ENCODE measurements at regions not wholly inside any gene's neighbourhood (a gene's known extent, or its start where the extent isn't known, plus 50 kb on each side); places are given as distances from the start of the nearest gene placed in this dataset.

DNA sequence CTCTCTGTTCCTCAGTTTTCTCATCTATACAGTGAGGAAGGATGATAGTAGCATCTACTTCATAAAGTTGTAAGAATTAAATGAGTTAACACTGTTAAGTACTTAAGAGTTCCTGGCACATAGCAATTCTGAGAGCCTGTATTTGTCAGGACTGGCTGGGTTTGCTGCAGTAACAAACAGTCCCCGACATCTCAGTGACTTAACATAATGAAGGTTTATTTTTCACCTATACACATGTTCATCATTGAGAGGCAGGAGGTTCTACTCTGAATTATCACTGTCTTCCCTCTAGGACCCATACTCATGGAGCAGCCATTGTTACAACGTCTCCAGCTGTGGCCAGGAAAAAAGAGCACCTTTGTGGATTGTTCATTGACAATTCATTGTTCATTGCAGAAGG is 190.6 kb upstream of the PROK2 start:
- ChIA-PET POLR2A (ENCODE audit: unreplicated experiment) (no interaction called here), CTCF (no interaction called here)
- Histone ChIP-seq H4K91ac (ENCODE audit: insufficient read depth, low read depth, low read length) (no peak overlapping the region), H2AK5ac (ENCODE audit: low read depth, low read length) (no peak overlapping the region), H4K8ac (ENCODE audit: low read depth in 2 of 2, low read length in 2 of 2) (no peak overlapping the region), H2BK5ac (ENCODE audit: low read depth, low read length, poor library complexity, severe bottlenecking) (no peak overlapping the region), H2BK15ac (ENCODE audit: low read depth, low read length) (no peak overlapping the region), H3K18ac (ENCODE audit: low read depth, low read length) (no peak overlapping the region), H3K23ac (ENCODE audit: low read depth, low read length) (no peak overlapping the region), H3K4me2 (ENCODE audit: low read depth, low read length) (no peak overlapping the region), H4K20me1 (ENCODE audit: insufficient read depth, low read length) (no peaks in the 10 kb centered on the region), H2AFZ (replicated peaks; ENCODE audit: low read length, poor library complexity) (no peak overlapping the region), H3K27ac (ENCODE audit: insufficient read depth, low read length) (no peak overlapping the region), H3K4ac (ENCODE audit: low read depth, low read length) (no peak overlapping the region), H3K14ac (replicated peaks; ENCODE audit: low read depth, low read length) (no peak overlapping the region), H3K27me3 (ENCODE audit: control insufficient read depth, insufficient read depth, low read length) (peaks cover 16% of the 10 kb centered on the region), H2AK9ac (replicated peaks; ENCODE audit: low read depth, low read length, poor library complexity) (no peak overlapping the region), H4K5ac (ENCODE audit: low read depth, low read length) (no peak overlapping the region), H3K9me3 (ENCODE audit: control insufficient read depth, insufficient read depth, low read length) (peaks cover 2% of the 10 kb centered on the region; the same call in 1 of the 2 replicates), H3K9me1 (ENCODE audit: insufficient read depth, low read length) (no peaks in the 10 kb centered on the region), H3K4me1 (ENCODE audit: control insufficient read depth, insufficient read depth, low read length) (no peaks in the 10 kb centered on the region), H3K9ac (ENCODE audit: low read depth, low read length) (no peak overlapping the region), H3K36me3 (ENCODE audit: control insufficient read depth, insufficient read depth, low read length) (no peaks in the 10 kb centered on the region), H3K56ac (ENCODE audit: extremely low read depth, insufficient read depth, low read length) (no peak overlapping the region), H2BK120ac (ENCODE audit: low read depth, low read length) (no peak overlapping the region), H3K4me3 (ENCODE audit: insufficient read depth, low read depth, low read length) (no peak overlapping the region), H2BK20ac (ENCODE audit: low read depth, low read length) (no peak overlapping the region), H3K79me1 (ENCODE audit: low read depth in 1 of 2, low read length in 2 of 2) (no peaks in the 10 kb centered on the region)
- no CpG with 5 or more reads among the region's 2 CpGs for WGBS, 2 experiments (ENCODE audit: extremely low coverage in 2 of 2, insufficient read length in 1 of 2)
- no TSS peak for BruUV-seq (replicated peaks)
- no peak for DNase-seq
- in situ Hi-C loops (cut with MboI; ENCODE audit: low sequenced_read_pairs): no loop called here
- dilution Hi-C loops (cut with HindIII; ENCODE audit: low sequenced_read_pairs, unreplicated experiment): no loop called here
- intact Hi-C loops (cut with micrococcal nuclease): no loop called here
- TF ChIP-seq MXI1 (IDR thresholded peaks at IDR 0.05; ENCODE audit: borderline replicate concordance, low read depth, low read length) (no peak), MAZ (IDR thresholded peaks at IDR 0.05; ENCODE audit: borderline replicate concordance, low read depth, low read length) (no peak), RCOR1 (IDR thresholded peaks at IDR 0.05; ENCODE audit: insufficient replicate concordance, low read length) (no peak), NFE2L2 (IDR thresholded peaks at IDR 0.05; ENCODE audit: low read depth, low read length) (no peak), POLR2A (IDR thresholded peaks at IDR 0.05; ENCODE audit: low read depth, low read length) (no peak), SMC3 (IDR thresholded peaks at IDR 0.05; ENCODE audit: low read depth, low read length) (no peak), CEBPB (IDR thresholded peaks at IDR 0.05; ENCODE audit: low read depth, low read length) (no peak), MAFK (IDR thresholded peaks at IDR 0.05; ENCODE audit: low read depth, low read length) (no peak), BHLHE40 (IDR thresholded peaks at IDR 0.05; ENCODE audit: low read depth, low read length) (no peak), FOS (IDR thresholded peaks at IDR 0.05; ENCODE audit: low read depth, low read length) (no peak), RFX5 (IDR thresholded peaks at IDR 0.05; ENCODE audit: low read depth, low read length) (no peak), CHD1 (IDR thresholded peaks at IDR 0.05; ENCODE audit: low read depth, low read length) (no peak)
- TF ChIP-seq, protein P1, sequence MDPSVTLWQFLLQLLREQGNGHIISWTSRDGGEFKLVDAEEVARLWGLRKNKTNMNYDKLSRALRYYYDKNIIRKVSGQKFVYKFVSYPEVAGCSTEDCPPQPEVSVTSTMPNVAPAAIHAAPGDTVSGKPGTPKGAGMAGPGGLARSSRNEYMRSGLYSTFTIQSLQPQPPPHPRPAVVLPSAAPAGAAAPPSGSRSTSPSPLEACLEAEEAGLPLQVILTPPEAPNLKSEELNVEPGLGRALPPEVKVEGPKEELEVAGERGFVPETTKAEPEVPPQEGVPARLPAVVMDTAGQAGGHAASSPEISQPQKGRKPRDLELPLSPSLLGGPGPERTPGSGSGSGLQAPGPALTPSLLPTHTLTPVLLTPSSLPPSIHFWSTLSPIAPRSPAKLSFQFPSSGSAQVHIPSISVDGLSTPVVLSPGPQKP (IDR thresholded peaks at IDR 0.05; ENCODE audit: borderline replicate concordance, low read depth, low read length): no peak
- TF ChIP-seq, protein P2, sequence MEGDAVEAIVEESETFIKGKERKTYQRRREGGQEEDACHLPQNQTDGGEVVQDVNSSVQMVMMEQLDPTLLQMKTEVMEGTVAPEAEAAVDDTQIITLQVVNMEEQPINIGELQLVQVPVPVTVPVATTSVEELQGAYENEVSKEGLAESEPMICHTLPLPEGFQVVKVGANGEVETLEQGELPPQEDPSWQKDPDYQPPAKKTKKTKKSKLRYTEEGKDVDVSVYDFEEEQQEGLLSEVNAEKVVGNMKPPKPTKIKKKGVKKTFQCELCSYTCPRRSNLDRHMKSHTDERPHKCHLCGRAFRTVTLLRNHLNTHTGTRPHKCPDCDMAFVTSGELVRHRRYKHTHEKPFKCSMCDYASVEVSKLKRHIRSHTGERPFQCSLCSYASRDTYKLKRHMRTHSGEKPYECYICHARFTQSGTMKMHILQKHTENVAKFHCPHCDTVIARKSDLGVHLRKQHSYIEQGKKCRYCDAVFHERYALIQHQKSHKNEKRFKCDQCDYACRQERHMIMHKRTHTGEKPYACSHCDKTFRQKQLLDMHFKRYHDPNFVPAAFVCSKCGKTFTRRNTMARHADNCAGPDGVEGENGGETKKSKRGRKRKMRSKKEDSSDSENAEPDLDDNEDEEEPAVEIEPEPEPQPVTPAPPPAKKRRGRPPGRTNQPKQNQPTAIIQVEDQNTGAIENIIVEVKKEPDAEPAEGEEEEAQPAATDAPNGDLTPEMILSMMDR (conservative IDR thresholded peaks at IDR 0.05; ENCODE audit: low read depth, low read length): no peak
- TF ChIP-seq, protein P3, sequence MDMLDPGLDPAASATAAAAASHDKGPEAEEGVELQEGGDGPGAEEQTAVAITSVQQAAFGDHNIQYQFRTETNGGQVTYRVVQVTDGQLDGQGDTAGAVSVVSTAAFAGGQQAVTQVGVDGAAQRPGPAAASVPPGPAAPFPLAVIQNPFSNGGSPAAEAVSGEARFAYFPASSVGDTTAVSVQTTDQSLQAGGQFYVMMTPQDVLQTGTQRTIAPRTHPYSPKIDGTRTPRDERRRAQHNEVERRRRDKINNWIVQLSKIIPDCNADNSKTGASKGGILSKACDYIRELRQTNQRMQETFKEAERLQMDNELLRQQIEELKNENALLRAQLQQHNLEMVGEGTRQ (IDR thresholded peaks at IDR 0.05; ENCODE audit: low read depth, low read length): no peak
- no peak for ATAC-seq (ENCODE audit: low read depth)

All from IMR-90 (cell line).